H1 (cell line): ENCODE measurements at regions not wholly inside any gene's neighbourhood (a gene's known extent, or its start where the extent isn't known, plus 50 kb on each side); places are given as distances from the start of the nearest gene placed in this dataset.

ENCODE experiments used
- CHD7 ChIP-seq: fragments of 300-600 bp; sonication (generic); IDR thresholded peaks from 2 replicates; pipeline ENCODE4 v1.7.1; 2012; ENCODE audit warnings: low read length, moderate library complexity, mild to moderate bottlenecking, inconsistent platforms; ENCODE audit not compliant: insufficient replicate concordance
- EZH2 ChIP-seq: fragments of 200-600 bp; sonication (generic); IDR thresholded peaks from 2 replicates; pipeline ENCODE4 v1.7.1; 2012; ENCODE audit warnings: low read depth, mild to moderate bottlenecking, moderate library complexity, low read length, inconsistent platforms; ENCODE audit not compliant: severe bottlenecking
- HDAC6 ChIP-seq: IDR thresholded peaks from one replicate; pipeline ENCODE4 v1.7.1; 2012; ENCODE audit warnings: low read depth, mild to moderate bottlenecking, inconsistent platforms, low read length, moderate library complexity
- PHF8 ChIP-seq: fragments of 200-600 bp; sonication (generic); conservative IDR thresholded peaks from 2 replicates; pipeline ENCODE4 v1.7.1; 2012; ENCODE audit warnings: low read depth, mild to moderate bottlenecking, inconsistent platforms, low read length, moderate library complexity
- RNF2 ChIP-seq: fragments of 200-900, 300-1000 bp; sonication (generic); IDR thresholded peaks from 2 replicates; pipeline ENCODE4 v1.7.1; 2016; ENCODE audit warnings: borderline replicate concordance, low read depth, mild to moderate bottlenecking, antibody characterized with exemption, low read length; ENCODE audit not compliant: poor library complexity, severe bottlenecking; ENCODE audit errors: missing control alignments
- SIN3A ChIP-seq, 2 experiments: IDR thresholded peaks in 1 of 2; conservative IDR thresholded peaks in 1 of 2; 2 replicates each; pipeline ENCODE4 v1.6.1; 2011 to 2012; ENCODE audit warnings: low read length in 2 of 2, improper control_type of control experiment in 1 of 2, low read depth in 1 of 2, mild to moderate bottlenecking in 1 of 2
- SIRT6 ChIP-seq: IDR thresholded peaks from one replicate; pipeline ENCODE4 v1.7.1; 2012; ENCODE audit warnings: low read length, inconsistent platforms

GRCh38 chr5:165627548-165628170 is 2122.2 kb downstream of the MAT2B start (continued):
- TF ChIP-seq CHD7 (no peak), EZH2 (no peak), RNF2 (no peak), SIRT6 (no peak), SIN3A (conservative IDR thresholded peaks at IDR 0.05 in 1 of 2, IDR thresholded peaks at IDR 0.05 in 1 of 2; ENCODE audit: low read depth in 1 of 2, low read length in 2 of 2) (no peak), HDAC6 (no peak), PHF8 (no peak)
